ENCODE measurements at regions not wholly inside any gene's neighbourhood (a gene's known extent, or its start where the extent isn't known, plus 50 kb on each side); places are given as distances from the start of the nearest gene placed in this dataset.

GRCh38 chr20:43794326-43794725 lies 67.5 kb upstream of the GTSF1L start:
- TF ChIP-seq CTCF (IDR thresholded peaks at IDR 0.05) (no peak), POLR2A (IDR thresholded peaks at IDR 0.05) (no peak)

All from tibial nerve (tissue), 3 donors.